Loucy (cell line): ENCODE measurements at regions not wholly inside any gene's neighbourhood (a gene's known extent, or its start where the extent isn't known, plus 50 kb on each side); places are given as distances from the start of the nearest gene placed in this dataset.

Experiments
- CTCF ChIP-seq: fragments of 200-600 bp; sonication (generic); conservative IDR thresholded peaks from 2 replicates; pipeline ENCODE4 v1.5.1; 2014; ENCODE audit warnings: mild to moderate bottlenecking, antibody characterized with exemption, low read length
- EZH2phosphoT487 ChIP-seq: fragments of 200-600 bp; IDR thresholded peaks from 2 replicates; pipeline ENCODE4 v1.6.1; 2018; ENCODE audit warnings: antibody characterized with exemption, mild to moderate bottlenecking, moderate library complexity, borderline replicate concordance

GRCh38 chr11:90536301-90536700 lies 313.5 kb upstream of the CHORDC1 start:
- TF ChIP-seq CTCF (no peak), EZH2phosphoT487 (no peak)
